Vagina (tissue), 2 donors: ENCODE measurements at regions not wholly inside any gene's neighbourhood (a gene's known extent, or its start where the extent isn't known, plus 50 kb on each side); places are given as distances from the start of the nearest gene placed in this dataset.

Source experiments
- POLR2A ChIP-seq, 2 donors: fragments of 450-650 bp; IDR thresholded peaks; one replicate each; pipeline ENCODE4 v1.6.1; 2017; ENCODE audit warnings: antibody characterized with exemption in 2 of 2, mild to moderate bottlenecking in 2 of 2, moderate library complexity in 2 of 2
- POLR2AphosphoS5 ChIP-seq, 2 donors: sonication (generic); formaldehyde crosslinking; IDR thresholded peaks; one replicate each; pipeline ENCODE4 v1.9.0; 2017; ENCODE audit warnings: antibody characterized with exemption in 2 of 2, mild to moderate bottlenecking in 2 of 2, low read depth in 1 of 2; ENCODE audit not compliant: insufficient read depth in 1 of 2
- TF ChIP-seq, protein P1 (sequence below), 3 experiments: fragments of 450-650 bp in 2 of 3; fragments of 200-600 bp in 1 of 3; sonication (generic) in 1 of 3; IDR thresholded peaks; one replicate each; pipeline ENCODE4 v1.5.1; 2017 to 2019; ENCODE audit warnings: antibody characterized with exemption in 3 of 3, mild to moderate bottlenecking in 2 of 3, moderate library complexity in 2 of 3

DNA sequence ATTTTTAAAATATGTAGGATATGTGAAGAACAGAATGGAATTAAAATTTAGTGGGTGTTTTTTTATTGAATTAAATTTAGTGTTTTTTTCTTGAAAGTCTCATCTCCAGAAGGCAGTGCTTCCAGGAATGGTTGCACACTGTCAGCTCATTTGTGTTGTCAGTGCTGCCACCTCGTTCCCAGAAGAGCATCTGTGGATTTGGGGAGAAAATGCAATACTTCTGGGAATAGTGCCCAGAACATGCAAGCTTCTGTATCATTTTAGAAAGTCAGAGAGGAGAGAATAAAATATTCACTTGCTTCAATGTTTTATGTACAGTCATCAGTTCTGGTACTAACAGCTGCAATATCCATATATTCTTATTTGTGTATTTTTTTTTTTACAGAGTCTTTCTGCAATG lies 608.8 kb downstream of the PCDH7 start:
- TF ChIP-seq POLR2A (IDR thresholded peaks at IDR 0.05) (no peak), POLR2AphosphoS5 (IDR thresholded peaks at IDR 0.05; ENCODE audit: insufficient read depth in 1 of 2, low read depth in 1 of 2) (no peak)
- TF ChIP-seq, protein P1, sequence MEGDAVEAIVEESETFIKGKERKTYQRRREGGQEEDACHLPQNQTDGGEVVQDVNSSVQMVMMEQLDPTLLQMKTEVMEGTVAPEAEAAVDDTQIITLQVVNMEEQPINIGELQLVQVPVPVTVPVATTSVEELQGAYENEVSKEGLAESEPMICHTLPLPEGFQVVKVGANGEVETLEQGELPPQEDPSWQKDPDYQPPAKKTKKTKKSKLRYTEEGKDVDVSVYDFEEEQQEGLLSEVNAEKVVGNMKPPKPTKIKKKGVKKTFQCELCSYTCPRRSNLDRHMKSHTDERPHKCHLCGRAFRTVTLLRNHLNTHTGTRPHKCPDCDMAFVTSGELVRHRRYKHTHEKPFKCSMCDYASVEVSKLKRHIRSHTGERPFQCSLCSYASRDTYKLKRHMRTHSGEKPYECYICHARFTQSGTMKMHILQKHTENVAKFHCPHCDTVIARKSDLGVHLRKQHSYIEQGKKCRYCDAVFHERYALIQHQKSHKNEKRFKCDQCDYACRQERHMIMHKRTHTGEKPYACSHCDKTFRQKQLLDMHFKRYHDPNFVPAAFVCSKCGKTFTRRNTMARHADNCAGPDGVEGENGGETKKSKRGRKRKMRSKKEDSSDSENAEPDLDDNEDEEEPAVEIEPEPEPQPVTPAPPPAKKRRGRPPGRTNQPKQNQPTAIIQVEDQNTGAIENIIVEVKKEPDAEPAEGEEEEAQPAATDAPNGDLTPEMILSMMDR (IDR thresholded peaks at IDR 0.05): no peak
